HuH-7.5 (cell line): ENCODE measurements at regions not wholly inside any gene's neighbourhood (a gene's known extent, or its start where the extent isn't known, plus 50 kb on each side); places are given as distances from the start of the nearest gene placed in this dataset.

Experiments used
- DNase-seq: peaks from one replicate; pipeline ENCODE4 v3.0.0; 2011; ENCODE audit warnings: low spot score

DNA sequence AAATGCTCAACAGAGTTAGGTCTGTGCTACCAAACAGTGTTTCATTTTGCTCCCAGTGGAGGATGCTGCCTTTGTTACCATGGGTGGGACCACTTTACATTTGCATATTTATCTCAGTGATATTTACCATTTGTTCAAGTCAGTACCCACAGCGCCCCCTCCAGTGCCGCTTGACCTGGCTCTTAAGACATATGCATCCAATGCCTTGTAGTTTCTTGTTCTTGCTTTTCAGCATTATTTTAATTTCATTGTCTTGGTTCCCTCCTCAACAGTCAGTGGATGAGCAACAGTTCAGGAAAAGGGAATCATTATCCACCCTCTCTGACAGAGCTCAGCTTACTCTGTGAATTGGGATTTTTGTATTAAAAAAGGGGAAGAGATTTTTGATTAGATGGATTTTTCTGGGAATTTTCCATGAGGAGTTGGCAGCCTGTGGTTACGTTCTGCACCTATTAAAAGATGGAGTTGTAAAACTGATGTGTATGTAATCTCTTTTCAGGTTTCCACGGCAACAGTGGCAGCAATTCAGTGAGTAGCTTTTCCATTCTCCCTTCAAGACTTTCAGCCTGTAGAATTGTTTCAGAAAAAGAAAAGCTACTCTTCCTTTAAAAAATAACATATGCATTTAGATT lies 240.5 kb upstream of the DAAM1 start:
- DNase-seq: no peak

DNA sequence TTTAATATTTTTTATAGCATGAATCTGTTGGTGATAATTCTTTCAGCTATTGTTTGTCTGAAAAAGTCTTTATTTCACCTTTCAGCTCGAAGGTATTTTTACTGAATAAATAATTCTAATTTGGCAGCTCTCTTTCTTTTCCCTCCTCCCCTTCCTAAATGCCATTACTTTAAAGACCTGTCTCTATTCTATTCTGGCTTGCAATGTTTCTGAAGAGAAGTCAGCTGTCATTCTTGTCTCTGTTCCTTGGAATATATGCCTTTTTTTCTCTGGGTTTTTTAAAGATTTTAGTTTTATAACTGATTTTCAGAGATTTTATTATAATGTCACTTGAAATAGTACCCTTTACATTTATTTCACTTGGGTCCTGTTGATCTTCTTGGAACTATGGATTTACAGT lies 237.9 kb upstream of the DAAM1 start:
- DNase-seq: no peak

DNA sequence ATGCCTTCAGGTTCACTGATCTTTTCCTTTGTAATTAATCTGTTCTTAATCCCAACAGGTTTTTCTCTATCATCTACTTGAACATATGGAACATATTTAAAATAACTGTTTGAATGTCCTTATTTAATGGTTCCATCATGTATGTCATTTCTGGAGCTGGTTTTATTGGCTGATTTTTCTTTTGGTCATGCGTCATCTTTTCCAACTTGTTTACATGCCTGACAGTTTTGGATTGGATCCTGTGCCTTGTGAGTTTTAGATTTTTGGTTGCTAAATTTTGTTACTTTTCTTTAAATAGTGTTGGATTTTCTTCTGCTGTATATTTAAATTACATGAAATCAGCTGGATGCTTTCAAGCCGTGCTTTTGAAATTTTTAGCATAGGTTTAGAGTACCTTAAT lies 237.3 kb upstream of the DAAM1 start:
- DNase-seq: no peak

DNA sequence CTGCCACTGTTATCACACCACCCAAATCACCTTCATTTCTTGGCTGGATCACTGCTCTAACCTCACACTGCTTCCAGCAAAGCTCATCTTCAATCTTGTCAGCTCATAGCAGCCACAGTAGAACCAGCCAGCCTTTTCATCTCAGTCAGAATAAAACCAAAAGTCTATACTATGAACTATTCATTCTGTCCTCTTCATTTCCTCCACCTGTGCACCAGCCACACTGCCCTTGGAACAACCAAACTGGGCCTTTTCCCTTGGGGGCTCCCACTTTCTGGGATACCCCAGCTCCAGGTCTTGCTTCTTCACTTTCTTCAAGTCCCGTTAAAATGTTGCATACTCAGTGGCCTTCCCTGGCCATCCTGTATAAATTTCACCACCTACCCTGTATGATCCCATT lies 234.4 kb upstream of the DAAM1 start:
- no peak for DNase-seq

DNA sequence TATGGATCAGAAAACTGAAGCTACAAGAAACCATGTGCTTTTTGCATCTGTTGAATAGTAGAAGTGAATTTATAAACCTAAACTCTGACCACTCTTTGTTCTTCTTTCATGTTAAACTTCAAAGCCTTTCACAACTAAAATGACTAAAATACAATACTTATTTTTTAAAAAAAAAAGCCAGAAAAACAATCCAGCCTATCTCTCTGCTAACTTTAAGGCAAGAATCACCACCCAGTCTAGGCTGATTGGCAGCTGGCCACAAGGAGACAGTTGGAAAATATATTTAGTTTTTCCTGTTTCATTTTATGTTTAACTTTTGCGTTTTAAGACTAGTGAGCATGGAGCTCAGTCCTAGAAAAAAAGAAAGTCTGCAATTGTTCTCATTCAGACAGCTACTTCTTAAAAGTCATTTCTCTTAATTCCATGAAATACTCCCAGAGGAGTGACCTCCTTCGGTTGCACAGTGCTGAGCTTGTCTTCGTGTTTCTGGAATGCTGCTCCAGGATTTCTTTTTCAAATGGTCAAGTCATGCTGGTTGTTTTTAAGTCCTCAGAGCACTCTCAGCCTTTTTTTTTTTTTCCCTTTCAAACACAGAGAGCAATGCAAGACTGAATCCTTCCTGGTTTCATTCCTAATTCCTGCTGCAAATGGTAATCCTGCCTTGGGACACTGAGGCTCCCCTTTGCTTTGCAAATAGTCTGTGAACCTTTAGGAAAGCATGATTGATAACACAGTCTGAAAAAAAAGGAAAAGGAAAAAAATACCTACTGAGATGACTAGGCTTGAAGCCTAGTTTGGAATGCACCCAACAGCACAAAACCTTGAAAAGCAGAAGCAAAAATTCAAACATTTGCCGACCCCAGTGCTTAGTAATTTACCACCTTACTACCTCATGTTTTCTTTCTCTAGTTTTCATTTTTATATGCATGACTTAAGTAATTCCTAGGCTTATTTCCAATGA lies 233.3 kb upstream of the DAAM1 start:
- no peak for DNase-seq

DNA sequence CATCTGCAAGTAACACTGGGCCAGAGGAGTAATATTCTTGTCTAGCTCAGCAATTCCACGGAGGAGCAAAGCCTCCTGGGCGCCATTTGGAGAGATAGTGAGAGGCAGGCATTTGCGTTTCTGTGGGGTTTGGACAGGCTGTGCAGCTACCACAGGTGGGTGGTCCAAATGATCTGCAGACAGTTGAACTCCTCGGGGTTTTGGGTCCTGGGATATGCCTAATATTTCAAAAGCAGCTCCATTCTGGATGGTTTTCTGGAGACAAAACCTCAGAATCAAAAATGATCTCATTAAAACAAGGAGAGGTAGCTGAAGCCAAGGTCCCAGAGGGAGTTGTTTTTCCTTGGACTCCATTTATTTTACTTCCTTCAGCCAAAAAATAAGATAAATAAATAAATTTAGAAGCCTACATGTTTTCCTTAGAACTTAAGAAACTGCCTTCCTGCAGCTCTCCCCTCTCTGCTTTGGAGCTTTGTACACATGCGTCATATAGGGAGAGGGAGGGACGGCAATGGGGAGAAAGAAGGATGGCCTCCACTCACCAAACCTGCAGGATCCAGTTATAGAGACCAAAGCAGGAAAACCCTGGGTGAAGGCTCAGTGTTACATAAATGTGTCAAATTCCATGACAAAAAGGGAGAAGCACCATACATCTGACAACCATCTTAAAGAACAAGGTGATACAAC lies 227.3 kb upstream of the DAAM1 start:
- DNase-seq: no peak

DNA sequence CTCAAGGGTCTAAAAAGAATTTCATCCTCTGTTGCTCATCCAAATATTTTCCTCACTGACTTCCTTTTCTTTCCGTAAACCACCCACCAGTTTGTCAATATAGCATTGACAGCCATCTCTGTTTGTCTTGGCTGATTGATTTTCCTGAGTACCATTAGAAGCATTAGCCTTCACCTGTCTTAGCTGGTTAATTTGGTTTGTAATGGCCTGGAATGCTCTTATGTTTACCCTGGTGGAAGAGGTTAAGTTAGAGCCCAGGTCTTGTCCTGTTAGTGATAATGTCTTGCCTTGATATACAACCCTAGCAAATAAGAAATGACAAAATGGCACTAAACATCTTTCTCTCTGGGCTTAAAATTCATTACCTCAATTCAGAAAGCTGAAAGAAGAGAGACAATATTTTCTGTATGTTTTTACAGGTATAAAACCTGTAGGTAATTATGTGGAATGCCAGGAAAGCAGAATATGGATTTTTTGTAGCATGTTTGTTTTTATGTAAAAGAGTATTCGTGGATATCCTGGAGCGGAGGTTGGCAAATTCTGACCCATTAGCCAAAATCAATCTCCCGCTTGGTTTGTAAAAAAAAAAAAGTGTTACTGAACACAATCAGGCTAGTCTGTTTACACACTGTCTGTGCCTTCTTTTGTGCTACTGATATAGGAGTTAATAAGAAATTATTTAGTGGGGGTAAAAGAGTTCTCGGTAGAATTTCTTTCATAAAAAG lies 224.4 kb upstream of the DAAM1 start:
- DNase-seq: no peak

DNA sequence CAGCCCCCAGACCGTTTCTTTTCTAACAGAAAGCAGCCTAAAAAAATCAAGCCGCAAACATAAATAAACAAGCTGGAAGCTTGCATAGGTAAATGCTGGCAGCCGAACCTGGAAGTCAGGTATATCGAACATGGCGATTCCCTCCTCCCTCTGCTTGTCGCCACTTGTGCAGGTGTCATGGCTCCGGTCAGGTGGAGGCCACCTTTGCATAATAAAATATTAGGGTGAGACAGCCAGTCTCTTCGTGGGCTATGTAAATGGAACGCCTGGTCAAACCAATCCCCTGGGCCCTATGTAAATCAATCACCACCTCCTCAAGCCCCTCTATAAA lies 223.9 kb upstream of the DAAM1 start:
- DNase-seq: no peak

DNA sequence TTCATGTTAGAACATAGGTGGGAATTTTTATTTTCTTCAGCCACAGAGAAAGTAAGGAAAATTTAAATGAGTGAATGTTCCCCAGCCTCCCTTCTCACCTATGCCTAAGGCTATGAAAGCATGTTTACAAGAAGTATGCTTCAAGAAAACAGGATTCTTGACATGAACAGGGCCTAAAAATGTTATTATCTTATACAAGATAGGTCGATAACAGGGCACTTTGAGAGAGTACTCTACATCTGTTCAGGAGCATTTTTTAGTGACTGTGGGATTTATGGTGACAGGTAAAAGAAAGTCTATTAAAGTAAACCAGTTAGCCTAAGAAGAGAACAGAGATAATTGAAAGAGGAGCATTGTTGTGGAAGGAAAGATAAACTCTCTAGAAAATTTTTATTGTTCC lies 222.9 kb upstream of the DAAM1 start:
- DNase-seq: no peak

DNA sequence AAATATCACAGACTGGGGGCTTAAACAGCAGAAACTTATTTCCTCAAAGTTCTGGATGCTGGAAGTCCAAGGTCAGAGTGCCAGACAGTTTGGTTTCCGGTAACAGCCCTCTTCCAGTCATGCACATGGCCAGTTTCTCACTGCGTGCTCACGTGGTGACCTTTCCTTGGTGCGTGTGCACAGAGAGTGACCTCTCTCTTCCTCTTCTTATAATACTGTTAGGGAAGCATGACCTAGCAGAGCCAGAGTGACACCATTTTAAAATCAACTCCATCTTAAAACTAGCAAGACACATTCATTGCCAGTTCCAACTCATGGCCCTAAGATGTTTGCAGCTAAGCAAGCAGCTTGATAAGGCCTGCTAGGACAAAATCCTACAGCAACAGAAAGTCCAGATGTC lies 221.5 kb upstream of the DAAM1 start:
- no peak for DNase-seq

DNA sequence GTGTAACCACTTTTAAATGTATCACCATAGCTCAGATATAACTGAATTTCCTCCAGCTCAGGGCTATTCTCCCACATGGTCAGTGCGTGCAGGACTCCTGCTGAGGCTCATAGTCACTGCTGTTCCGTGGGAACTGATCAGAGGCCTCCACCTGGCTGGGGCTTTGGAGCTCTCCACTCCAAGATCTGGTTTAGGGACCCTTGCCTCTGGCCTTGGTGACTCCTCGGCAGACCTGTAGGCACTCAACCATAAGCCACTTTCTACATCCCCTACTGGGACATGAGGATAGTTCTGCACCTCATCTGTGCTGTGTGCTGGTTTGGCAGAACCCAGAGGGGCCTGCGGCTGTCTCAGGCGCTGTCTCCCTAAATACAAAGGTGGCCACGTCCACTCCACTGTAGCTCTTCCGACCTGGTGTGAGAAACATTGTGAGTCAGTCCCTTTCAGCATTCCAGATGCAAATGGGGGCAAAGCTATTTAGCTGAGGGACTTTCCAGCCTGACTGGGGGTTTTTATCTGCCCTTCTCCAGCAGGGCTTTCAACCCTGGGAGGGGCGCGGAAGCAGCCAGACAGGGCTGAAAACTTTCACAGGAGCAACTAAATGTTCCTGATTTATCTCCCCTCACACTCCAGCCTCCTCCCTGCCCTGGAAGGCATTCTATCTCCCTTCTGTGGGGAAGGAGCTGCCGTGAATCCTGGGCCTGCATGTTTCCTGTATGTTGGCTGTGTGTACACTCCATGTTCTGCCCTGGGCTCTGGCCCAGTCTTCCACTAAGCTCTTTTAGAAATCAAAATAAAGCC lies 218.3 kb upstream of the DAAM1 start:
- no peak for DNase-seq

DNA sequence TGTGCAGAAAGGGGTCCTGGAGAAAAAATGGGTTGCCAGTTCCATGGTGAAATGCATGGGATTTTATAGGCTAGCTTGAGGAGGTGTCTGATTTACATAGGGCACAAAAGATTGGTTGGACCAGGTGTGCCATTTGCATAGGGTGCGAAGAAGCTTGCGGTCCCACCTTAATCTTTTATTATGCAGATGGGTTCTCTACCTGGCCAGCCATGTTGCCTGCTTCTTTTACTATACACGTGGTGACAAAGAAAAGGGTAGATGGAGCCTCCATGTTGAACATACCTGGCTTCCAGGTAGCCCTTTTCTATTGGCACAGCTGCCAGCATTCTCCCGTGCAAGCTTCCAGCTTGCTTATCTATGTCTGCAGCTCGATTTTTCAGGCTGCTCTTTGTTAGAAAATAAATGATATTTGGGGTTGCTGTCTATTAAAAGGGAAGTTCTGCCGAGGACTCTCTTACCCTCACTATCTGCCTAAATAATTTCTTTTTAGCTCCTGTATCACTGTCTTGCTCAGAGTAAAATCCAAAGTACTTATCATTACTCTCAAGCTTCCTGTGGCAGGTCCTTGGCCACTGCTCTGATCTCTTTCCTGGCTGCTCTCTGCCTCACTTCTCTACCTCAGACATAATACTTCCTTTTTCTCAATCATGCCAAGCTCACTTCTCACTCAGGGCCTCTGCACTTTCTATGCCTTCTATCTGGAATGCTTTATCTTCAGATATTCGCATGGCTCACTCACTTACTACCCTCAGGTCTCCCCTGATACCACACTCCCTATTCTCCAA lies 216.0 kb upstream of the DAAM1 start:
- DNase-seq: no peak

DNA sequence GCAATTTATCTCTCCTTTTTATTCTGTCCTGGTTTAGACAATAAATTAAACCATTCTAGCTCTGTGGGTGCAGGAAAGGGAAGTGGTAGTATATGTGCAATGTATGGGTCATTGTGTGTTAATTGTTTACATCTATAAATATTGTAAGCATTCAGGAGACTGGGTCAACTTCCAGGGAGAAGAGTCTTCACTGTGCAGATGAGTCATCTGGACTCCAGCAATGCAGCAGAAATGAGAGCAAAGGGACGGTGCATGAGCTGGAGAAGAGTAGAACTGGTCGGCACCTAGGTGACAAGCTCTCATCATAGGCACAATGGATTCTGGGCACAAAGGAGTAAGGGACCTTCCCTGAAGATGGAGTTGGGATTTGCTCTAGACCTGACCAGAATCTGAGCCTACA lies 211.1 kb upstream of the DAAM1 start:
- no peak for DNase-seq

DNA sequence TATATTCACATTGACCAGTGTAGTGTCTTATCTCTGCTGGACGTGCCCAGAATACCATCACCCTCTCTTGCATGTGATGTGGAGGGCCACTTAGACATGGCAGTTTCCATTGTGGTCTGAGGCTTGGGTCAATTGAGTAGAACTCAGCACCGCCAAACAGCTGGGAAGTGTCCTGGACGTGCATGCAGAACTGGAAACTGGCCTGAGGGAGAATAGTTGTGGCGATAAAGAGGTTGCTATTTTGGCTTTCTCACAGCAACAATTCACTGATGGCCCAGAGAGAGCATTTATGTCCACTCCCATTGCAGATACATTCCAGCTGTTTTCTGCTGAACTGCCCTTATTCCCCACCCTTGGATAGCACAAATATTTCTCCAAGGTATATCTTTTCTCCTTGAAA lies 210.1 kb upstream of the DAAM1 start:
- no peak for DNase-seq

DNA sequence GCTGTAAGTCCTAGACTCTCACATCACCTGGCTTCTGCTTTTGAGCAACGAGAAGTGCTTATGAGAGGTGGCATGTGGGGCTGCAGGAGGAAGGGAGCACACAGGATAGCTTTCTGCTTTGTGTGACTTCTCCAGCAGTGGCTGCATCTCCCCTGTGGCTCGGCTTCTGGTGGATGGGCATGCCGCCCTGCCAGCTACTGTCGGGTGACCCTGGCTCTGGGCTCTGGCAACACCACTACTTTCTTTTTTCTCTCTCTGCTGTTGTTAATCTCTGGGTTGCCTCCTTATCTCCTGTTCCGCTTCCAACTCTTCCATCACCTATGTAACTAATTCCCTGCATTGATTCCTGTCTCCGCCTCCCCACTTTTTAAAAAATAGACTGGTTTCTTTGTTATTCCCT lies 209.1 kb upstream of the DAAM1 start:
- no peak for DNase-seq

DNA sequence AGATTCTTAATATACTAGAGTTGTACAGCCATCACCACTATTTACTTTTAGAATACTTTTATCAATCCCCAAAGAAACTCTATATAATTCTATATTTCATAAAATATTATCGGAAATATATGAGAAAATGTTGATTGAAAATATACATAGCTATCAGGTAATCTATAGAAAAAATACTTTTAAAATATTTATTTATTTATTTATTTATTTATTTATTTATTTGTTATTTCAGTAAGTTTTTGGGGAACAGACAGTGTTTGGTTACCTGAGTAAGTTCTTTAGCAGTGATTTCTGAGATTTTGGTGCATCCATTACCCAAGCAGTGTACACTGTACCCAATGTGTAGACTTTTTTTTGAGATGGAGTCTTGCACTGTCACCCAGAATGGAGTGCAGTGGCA lies 206.6 kb upstream of the DAAM1 start:
- no peak for DNase-seq

DNA sequence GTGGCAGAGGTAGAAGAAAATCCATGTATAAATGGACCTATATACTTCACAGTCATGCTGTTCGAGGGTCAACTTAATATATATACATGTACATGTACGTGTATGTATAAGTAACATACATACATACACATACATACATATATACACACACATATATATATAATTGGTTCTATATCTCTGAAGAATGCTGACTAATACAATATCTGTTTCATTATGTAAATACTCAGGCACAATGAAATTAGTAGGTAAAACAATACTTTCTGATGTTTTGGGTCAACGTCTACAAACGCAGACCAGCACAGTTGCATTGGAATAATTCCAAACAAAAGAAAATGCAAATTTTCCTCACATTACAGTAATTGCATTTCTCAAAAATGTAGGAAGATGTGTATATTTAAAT lies 202.7 kb upstream of the DAAM1 start:
- no peak for DNase-seq

DNA sequence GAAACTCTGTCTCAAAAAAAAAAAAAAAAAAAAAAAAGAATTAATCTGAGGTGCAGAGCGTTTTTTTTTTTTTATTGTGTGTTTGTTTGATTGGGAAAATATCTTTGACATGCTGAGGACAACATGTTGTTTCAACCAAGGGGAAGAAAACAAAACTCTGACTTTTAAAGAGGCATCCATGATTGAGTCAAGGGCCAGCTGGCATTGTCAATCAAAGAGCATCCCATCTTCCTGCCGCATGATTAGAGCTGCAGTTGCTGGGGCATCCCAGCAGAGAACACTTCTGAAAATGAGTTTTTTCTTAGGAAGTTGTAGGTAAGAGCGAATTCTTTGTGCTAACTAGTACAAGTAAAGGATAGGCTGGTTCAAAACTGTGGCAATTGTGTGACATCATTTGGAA lies 200.9 kb upstream of the DAAM1 start:
- DNase-seq: no peak

DNA sequence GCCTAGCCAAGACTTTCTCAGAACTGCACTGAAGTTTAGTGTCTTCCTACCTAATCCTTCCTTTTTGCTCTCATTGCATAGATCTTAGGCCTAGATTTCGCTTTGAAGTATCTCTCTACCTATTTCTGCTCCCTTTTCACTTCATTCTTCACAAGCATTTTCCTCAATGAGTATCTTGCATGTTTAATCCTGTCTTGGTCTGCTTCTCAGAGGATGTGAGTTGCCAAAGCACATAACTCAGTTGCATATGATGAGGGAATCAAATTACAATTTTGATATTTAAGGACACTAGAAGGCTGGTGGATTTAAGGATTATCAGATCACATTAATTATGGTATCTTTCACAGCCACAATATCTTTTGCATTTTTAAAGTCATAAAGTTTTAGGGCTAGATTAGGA lies 195.5 kb upstream of the DAAM1 start:
- no peak for DNase-seq

DNA sequence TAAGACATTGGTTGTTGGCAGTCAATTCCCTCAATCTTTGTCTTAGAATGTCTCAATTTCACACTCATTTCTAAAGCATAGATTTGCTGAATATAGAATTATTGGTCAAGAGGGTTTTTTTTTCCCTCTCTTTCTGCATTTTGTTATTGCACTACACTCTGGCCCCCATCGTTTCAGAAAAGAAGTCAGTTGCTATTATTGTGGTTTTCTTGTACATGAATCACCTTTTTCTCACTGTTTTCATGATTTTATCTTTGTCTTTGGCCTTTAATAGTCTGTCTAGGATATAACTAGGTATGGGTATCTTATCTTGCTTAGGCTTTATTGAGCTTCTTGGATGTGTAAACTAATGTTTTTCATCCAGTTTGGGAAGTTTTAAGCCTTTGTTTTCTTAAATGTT lies 194.3 kb upstream of the DAAM1 start:
- no peak for DNase-seq

DNA sequence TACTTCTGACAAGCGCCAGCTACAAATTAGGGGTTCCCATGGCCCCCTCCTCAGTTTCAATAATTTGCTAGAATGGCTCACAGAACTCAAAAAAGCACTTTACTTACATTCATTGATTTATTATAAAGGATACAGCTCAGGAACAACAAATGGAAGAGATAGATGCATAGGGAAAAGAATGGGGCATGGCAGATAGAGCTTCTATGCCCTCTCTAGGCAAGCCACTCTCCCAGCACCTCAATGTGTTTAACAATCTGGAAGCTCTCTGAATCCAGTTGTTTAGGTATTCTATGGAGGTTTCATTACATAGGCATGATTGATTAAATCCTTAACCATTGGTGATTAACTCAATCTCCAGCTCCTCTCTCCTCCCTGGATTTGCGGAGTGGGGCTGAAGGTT lies 184.5 kb upstream of the DAAM1 start:
- DNase-seq: no peak
